ENCODE measurements at regions not wholly inside any gene's neighbourhood (a gene's known extent, or its start where the extent isn't known, plus 50 kb on each side); places are given as distances from the start of the nearest gene placed in this dataset.

DNA sequence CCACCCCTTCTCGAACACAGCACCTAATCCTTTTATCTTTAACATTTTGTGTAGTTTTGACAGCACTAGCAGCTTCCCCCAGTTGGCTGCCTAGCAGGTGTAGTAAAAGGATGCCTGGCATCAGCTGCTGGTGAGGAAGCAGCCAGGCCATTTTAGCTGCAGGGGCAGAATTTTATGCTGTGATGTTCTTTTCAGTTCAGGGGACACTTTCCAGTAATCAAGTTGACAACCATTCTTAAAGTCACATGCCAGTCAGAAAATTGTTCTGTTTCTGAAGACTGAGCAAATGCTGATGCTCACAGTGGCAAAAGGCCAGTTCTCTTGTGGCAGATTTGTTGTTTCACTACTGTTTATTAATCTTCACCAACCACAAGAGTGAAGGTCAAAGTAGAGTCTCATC, 570.8 kb downstream of the CCDC85A start (continued):
- TF ChIP-seq BRCA1 (IDR thresholded peaks at IDR 0.05; ENCODE audit: low read depth, low read length) = no peak
- TF ChIP-seq SP4 (IDR thresholded peaks at IDR 0.05; ENCODE audit: low read length) = no peak
- no peak for TF ChIP-seq HDAC2 (IDR thresholded peaks at IDR 0.05; ENCODE audit: borderline replicate concordance in 1 of 2, low read depth in 2 of 2, low read length in 2 of 2)

Measured in H1 (cell line).